LNCAP (cell line): ENCODE measurements at regions not wholly inside any gene's neighbourhood (a gene's known extent, or its start where the extent isn't known, plus 50 kb on each side); places are given as distances from the start of the nearest gene placed in this dataset.

Experiments used
- CTCF ChIP-seq: fragments of 450-650 bp; IDR thresholded peaks from 2 replicates; pipeline ENCODE4 v1.5.1; 2017; ENCODE audit warnings: mild to moderate bottlenecking

- no peak for TF ChIP-seq CTCF
Observed at GRCh38 chr20:57777911-57778310, 68.1 kb upstream of the PMEPA1 start.

- no peak for TF ChIP-seq CTCF
Observed at GRCh38 chr20:57774951-57775350, 65.1 kb upstream of the PMEPA1 start.

DNA sequence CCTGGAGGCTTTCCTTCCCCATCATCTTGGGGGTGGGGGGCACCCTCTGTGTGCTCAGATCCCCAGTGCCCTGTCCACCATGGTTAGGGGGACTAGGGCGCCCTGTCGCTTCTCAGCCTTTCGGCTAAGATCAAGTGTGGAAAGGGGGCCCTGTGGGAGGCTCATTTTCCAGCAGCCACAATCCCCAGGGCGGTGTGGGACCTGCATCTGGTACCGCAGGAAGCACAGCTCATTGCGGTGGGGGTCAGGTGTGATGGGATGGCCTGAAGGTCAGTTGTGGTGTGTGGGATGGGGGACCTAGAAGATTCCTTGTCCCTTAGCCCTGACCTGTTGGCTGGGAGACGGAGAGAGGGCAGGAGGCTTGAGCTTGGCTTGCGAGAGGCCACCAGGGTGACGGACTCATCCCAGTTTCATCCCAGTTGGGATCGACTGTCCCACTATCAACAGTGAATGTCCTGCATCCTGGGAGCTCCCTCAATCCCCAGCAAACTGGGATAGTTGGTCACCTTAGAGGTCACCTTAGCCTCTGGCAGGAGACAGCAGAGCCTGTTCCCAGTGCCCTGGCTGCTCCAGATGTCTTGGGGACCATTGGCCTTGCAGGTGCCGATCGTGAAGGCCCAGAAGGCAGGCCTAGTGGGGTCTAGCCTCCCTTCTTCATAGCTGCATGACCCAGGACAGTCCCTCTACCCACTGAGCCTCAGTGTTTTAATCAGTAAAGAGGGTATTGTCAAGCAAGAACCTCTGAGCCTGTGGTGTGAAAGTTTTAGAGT lies 64.5 kb upstream of the PMEPA1 start:
- no peak for TF ChIP-seq CTCF

GRCh38 chr20:57773059-57773815 lies 63.4 kb upstream of the PMEPA1 start:
- TF ChIP-seq CTCF, result no peak

- TF ChIP-seq CTCF, result no peak
Observed at GRCh38 chr20:57772349-57772964, 62.6 kb upstream of the PMEPA1 start.

- no peak for TF ChIP-seq CTCF
Observed at GRCh38 chr20:57770852-57771720, 61.3 kb upstream of the PMEPA1 start.

- TF ChIP-seq CTCF, result no peak
Observed at GRCh38 chr20:57769756-57770155, 59.9 kb upstream of the PMEPA1 start.
